ENCODE measurements at regions not wholly inside any gene's neighbourhood (a gene's known extent, or its start where the extent isn't known, plus 50 kb on each side); places are given as distances from the start of the nearest gene placed in this dataset.

DNA sequence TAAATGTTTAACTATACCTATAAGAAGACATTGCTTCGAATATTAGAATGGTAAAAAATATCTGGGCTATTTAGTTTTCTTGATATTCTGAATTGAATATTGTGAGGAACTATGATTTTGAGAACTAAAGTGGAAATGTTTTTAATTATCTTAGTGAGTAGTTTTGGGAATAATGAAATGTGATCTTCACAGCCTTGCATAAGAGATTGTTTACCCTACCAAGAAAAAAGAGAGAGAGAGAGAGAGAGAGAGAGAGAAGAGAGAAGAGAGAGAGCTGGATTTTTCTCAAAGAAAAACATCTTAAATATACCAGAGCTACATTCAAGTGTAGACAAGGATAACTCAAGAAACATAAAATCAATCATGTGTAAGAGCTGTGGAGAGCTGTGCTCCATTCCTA, 148.7 kb upstream of the MAD2L1 start:
- TF ChIP-seq, protein P1, sequence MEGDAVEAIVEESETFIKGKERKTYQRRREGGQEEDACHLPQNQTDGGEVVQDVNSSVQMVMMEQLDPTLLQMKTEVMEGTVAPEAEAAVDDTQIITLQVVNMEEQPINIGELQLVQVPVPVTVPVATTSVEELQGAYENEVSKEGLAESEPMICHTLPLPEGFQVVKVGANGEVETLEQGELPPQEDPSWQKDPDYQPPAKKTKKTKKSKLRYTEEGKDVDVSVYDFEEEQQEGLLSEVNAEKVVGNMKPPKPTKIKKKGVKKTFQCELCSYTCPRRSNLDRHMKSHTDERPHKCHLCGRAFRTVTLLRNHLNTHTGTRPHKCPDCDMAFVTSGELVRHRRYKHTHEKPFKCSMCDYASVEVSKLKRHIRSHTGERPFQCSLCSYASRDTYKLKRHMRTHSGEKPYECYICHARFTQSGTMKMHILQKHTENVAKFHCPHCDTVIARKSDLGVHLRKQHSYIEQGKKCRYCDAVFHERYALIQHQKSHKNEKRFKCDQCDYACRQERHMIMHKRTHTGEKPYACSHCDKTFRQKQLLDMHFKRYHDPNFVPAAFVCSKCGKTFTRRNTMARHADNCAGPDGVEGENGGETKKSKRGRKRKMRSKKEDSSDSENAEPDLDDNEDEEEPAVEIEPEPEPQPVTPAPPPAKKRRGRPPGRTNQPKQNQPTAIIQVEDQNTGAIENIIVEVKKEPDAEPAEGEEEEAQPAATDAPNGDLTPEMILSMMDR (IDR thresholded peaks at IDR 0.05 in 4 of 5, conservative IDR thresholded peaks at IDR 0.05 in 1 of 5): no peak
- TF ChIP-seq POLR2A (IDR thresholded peaks at IDR 0.05): no peak
